ENCODE measurements at regions not wholly inside any gene's neighbourhood (a gene's known extent, or its start where the extent isn't known, plus 50 kb on each side); places are given as distances from the start of the nearest gene placed in this dataset.

- no peak for TF ChIP-seq RAD21 (IDR thresholded peaks at IDR 0.05; ENCODE audit: low read depth)
- no peak for TF ChIP-seq REST (IDR thresholded peaks at IDR 0.05; ENCODE audit: low read depth)
- no peak for TF ChIP-seq NFIC (IDR thresholded peaks at IDR 0.05)
- TF ChIP-seq TEAD4 (IDR thresholded peaks at IDR 0.05): no peak
- TF ChIP-seq CREB1 (IDR thresholded peaks at IDR 0.05; ENCODE audit: low read depth): no peak
- TF ChIP-seq EGR1 (IDR thresholded peaks at IDR 0.05): no peak
- no peak for TF ChIP-seq TCF12 (IDR thresholded peaks at IDR 0.05; ENCODE audit: low read depth)
Observed at GRCh38 chr6:71459162-71459561, 170.6 kb downstream of the OGFRL1 start.

GRCh38 chr6:71460933-71461332, 172.3 kb downstream of the OGFRL1 start:
- TF ChIP-seq, protein P1, sequence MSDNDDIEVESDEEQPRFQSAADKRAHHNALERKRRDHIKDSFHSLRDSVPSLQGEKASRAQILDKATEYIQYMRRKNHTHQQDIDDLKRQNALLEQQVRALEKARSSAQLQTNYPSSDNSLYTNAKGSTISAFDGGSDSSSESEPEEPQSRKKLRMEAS (IDR thresholded peaks at IDR 0.05): no peak
- TF ChIP-seq NFIC (IDR thresholded peaks at IDR 0.05): no peak
- no peak for TF ChIP-seq CEBPB (IDR thresholded peaks at IDR 0.05)

- TF ChIP-seq TEAD4 (IDR thresholded peaks at IDR 0.05) (no peak), TCF12 (IDR thresholded peaks at IDR 0.05; ENCODE audit: low read depth) (no peak), YY1 (IDR thresholded peaks at IDR 0.05; ENCODE audit: low read depth) (no peak), EP300 (IDR thresholded peaks at IDR 0.05; ENCODE audit: borderline replicate concordance) (no peak), FOXM1 (IDR thresholded peaks at IDR 0.05; ENCODE audit: borderline replicate concordance, low read depth) (no peak), ZBTB7A (IDR thresholded peaks at IDR 0.05; ENCODE audit: low read depth) (no peak), EGR1 (IDR thresholded peaks at IDR 0.05) (no peak)
Observed at GRCh38 chr6:71463061-71463460, 174.4 kb downstream of the OGFRL1 start.

GRCh38 chr6:71465096-71465495, 176.5 kb downstream of the OGFRL1 start:
- no peak for TF ChIP-seq TCF12 (IDR thresholded peaks at IDR 0.05; ENCODE audit: low read depth)
- TF ChIP-seq, protein P1 (IDR thresholded peaks at IDR 0.05): no peak
- TF ChIP-seq CREB1 (IDR thresholded peaks at IDR 0.05; ENCODE audit: low read depth): no peak
- TF ChIP-seq NFIC (IDR thresholded peaks at IDR 0.05): no peak
- TF ChIP-seq ZBTB7A (IDR thresholded peaks at IDR 0.05; ENCODE audit: low read depth): no peak
- no peak for TF ChIP-seq FOXM1 (IDR thresholded peaks at IDR 0.05; ENCODE audit: borderline replicate concordance, low read depth)
- no peak for TF ChIP-seq REST (IDR thresholded peaks at IDR 0.05; ENCODE audit: low read depth)
- TF ChIP-seq USF1 (IDR thresholded peaks at IDR 0.05): no peak
- no peak for TF ChIP-seq EP300 (IDR thresholded peaks at IDR 0.05; ENCODE audit: borderline replicate concordance)

DNA sequence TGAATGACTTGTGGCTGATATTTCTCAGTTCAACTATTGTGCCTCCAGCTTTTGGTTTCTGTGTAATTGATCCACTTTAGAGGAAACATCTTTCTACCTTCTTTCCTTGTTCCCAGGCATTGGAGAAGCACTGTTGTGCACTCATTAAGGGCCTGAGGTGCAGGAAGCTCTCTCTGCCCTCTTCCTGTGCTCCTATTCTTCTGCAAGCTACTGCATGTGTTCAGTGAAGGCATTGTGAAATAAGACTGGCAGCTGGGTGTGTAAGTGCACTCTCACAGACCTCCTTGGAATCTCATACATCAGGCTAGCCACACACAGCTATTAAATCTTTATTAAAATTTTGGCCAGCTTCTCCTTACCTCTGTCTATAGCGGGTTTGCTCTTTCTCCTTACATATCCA, 177.8 kb downstream of the OGFRL1 start:
- TF ChIP-seq, protein P1 (IDR thresholded peaks at IDR 0.05): no peak
- TF ChIP-seq YY1 (IDR thresholded peaks at IDR 0.05; ENCODE audit: low read depth): no peak
- TF ChIP-seq TAF1 (IDR thresholded peaks at IDR 0.05; ENCODE audit: low read depth): no peak
- TF ChIP-seq EP300 (IDR thresholded peaks at IDR 0.05; ENCODE audit: borderline replicate concordance): no peak
- no peak for TF ChIP-seq REST (IDR thresholded peaks at IDR 0.05; ENCODE audit: low read depth)
- TF ChIP-seq FOXM1 (IDR thresholded peaks at IDR 0.05; ENCODE audit: borderline replicate concordance, low read depth): no peak
- no peak for TF ChIP-seq USF1 (IDR thresholded peaks at IDR 0.05)
- no peak for TF ChIP-seq EGR1 (IDR thresholded peaks at IDR 0.05)
- no peak for TF ChIP-seq NFIC (IDR thresholded peaks at IDR 0.05)
- TF ChIP-seq TEAD4 (IDR thresholded peaks at IDR 0.05): no peak
- TF ChIP-seq ZBTB7A (IDR thresholded peaks at IDR 0.05; ENCODE audit: low read depth): no peak
- TF ChIP-seq RAD21 (IDR thresholded peaks at IDR 0.05; ENCODE audit: low read depth): no peak

Measured in Ishikawa (cell line).